Uterus (tissue), 2 donors: ENCODE measurements at regions not wholly inside any gene's neighbourhood (a gene's known extent, or its start where the extent isn't known, plus 50 kb on each side); places are given as distances from the start of the nearest gene placed in this dataset.

Source experiments
- POLR2A ChIP-seq, 2 donors: fragments of 450-650 bp; IDR thresholded peaks; one replicate each; pipeline ENCODE4 v1.6.1; 2016; ENCODE audit warnings: antibody characterized with exemption in 2 of 2, mild to moderate bottlenecking in 1 of 2, moderate library complexity in 1 of 2
- TF ChIP-seq, protein P1 (sequence below), 4 experiments: fragments of 200-600 bp in 2 of 4; fragments of 450-650 bp in 2 of 4; sonication (generic) in 2 of 4; IDR thresholded peaks; one replicate each; pipeline ENCODE4 v1.5.1; 2016 to 2019; ENCODE audit warnings: antibody characterized with exemption in 4 of 4, mild to moderate bottlenecking in 2 of 4, moderate library complexity in 1 of 4

DNA sequence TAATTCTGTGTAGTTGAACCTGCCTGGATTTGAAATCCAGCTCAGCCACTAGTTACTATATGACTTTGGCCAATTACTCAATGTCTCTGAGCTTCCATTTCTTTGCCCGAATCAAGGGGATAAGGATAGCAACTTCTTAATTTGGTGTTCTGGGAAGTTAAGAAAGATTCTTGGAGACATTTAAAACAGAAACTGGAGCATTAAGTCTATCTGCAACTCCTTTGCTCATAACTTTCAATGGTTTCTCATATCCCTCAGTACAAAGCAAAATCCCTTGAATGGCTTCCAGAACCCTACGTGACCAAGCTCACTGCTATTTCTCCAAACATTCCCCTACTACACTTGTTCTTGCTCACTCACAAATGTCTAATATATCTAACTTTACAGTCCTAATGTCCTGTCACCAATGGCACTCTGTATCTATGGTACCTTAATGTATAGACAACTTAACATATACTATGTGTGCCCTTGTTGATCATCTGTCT, 849.1 kb upstream of the SLIT2 start:
- TF ChIP-seq, protein P1, sequence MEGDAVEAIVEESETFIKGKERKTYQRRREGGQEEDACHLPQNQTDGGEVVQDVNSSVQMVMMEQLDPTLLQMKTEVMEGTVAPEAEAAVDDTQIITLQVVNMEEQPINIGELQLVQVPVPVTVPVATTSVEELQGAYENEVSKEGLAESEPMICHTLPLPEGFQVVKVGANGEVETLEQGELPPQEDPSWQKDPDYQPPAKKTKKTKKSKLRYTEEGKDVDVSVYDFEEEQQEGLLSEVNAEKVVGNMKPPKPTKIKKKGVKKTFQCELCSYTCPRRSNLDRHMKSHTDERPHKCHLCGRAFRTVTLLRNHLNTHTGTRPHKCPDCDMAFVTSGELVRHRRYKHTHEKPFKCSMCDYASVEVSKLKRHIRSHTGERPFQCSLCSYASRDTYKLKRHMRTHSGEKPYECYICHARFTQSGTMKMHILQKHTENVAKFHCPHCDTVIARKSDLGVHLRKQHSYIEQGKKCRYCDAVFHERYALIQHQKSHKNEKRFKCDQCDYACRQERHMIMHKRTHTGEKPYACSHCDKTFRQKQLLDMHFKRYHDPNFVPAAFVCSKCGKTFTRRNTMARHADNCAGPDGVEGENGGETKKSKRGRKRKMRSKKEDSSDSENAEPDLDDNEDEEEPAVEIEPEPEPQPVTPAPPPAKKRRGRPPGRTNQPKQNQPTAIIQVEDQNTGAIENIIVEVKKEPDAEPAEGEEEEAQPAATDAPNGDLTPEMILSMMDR (IDR thresholded peaks at IDR 0.05): no peak
- no peak for TF ChIP-seq POLR2A (IDR thresholded peaks at IDR 0.05)
